HG02588 (cell line): ENCODE measurements at regions not wholly inside any gene's neighbourhood (a gene's known extent, or its start where the extent isn't known, plus 50 kb on each side); places are given as distances from the start of the nearest gene placed in this dataset.

Experiments
- ATAC-seq: cut with Tn5 transposase; IDR thresholded peaks from one replicate; pipeline ENCODE4 v1.9.1; 2021; ENCODE audit warnings: mild to moderate bottlenecking, moderate library complexity; ENCODE audit not compliant: unreplicated experiment

DNA sequence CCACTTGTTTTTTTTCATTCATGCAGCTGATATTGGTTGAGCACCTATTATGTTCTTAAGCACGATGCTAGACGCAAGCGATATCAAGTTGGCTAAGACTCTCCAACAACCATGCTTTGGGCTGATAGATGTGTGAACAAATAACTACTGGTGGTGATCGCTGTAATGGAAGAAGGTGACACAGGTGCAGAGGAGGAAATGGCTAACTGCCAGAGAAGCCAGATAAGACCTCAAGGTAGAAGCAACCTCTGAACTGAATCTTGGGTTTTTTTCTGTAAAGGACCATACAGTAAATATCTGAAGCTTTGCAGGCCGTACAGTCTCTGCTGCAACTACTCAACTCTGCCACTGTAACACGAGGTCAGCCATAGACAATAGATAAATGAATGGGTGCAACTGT lies 97.9 kb downstream of the C17orf67 start:
- no peak for ATAC-seq

DNA sequence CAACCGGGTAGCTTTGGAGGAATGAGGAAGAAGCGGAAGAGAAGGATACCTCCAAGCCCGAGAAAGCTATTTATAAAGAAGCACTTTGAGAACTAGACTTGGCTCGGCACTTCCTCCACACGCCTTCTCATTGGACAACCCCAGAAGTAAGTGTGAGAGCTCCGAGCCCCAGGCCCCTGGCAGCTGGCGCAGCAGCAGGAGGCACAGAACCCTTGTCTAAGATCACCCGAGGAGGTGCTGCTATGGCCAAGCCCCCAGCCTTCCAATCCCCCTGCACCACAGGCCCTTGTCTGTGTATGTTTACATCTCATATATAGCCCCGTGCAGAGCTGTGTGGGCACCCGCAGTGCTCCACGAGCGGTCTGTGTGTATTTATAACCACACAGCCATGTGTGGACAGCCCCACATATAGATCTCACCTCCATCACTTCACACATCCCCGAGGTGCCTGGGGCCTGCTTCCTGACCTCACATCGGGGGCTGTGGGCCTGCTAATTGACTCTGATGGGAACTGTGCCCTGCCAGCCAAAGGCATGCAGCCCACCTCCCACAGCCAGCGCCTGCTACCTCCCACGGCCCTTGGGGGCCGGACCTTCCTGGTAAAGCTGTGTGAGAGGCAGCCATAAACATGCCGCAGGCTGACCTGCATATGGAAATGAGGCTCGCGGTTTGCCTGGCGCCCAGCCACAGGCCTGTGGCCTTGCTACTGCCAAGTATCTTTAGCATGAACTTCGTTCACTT lies 96.1 kb downstream of the C17orf67 start:
- ATAC-seq = peak; percentile 51

DNA sequence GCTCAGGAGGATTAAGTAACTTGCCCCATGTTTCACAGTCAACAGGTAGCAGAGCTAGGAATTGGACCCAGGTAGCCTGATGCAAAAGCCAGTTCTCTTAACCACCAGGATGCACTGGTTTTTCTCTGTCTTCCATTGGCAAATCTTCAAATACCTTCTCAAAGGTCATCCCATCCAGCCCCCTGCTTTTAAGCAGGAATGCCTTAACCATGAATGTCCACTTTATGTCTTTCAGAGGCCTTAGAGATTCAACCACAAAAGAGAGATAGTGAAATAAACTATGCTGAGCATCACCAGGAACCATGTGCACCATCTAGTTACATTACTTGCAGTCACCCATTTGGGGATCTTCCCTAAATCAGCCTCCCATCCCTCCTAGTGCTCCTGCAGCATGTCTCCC lies 94.3 kb downstream of the C17orf67 start:
- ATAC-seq = no peak

DNA sequence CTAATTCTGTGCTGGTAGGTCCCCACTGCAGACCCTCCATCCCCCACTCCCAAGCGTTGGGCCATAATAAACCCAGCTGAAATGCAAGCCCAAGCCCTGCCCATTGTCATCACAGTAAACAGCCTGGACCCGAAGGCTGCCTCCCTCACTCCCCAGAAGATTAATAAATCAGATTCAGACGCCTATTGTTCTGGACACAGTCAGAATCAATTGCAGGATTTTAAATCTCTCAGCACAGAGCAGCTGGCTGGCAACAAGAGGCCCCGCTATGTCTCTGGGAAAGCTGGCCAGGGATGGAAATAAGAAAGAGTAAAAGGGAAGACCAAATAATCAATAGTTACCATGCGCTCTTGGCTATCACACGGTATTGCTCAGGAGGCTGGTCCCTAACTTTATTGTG lies 93.9 kb downstream of the C17orf67 start:
- ATAC-seq = no peak

DNA sequence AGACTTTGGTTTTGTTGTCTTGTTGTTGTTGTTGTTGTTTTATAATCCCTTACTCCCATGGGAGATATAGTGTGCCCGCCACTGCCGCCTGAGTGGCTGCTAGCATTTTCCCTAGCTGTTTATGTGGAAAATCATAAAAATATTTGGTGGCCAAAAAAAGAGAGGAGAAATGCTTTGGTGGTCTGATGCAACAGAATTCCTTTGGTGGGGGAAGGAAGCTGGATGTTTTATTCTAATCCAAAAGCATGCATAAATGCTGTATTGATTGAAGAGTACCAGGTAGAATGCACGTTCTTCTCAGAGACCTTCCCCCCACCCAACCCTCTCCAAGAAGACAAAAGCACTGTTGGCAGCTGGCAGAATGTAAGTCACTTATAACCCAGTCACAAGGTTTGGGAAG lies 93.2 kb downstream of the C17orf67 start:
- ATAC-seq = no peak
